ENCODE measurements at regions not wholly inside any gene's neighbourhood (a gene's known extent, or its start where the extent isn't known, plus 50 kb on each side); places are given as distances from the start of the nearest gene placed in this dataset.

DNA sequence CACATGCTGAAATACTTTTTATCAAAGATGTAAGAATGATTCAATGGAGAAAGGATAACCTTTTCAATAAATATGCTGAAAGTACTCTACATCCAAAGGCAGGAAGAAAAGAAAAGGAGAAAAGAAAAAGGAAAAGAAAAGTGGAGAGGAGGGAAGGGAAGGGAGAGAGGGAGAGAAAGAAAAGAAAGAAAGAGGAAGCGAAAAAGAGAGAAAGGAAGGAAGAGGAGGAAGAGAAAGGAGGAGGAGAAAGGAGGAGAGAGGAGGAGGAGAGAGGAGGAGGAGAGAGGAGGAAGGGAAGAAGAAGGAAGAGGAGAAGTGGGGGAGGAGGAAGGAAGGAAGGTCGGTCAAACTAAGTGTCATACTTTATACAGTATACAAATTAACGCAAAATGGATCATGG lies 297.4 kb upstream of the HSF2 start:
- no peak overlapping the region for H2BK15ac ChIP-seq (ENCODE audit: low read depth, low read length)
- H3K4me1 ChIP-seq (ENCODE audit: insufficient read depth, low read length): no peaks in the 10 kb centered on the region
- no peaks in the 10 kb centered on the region for H3K9me3 ChIP-seq (ENCODE audit: control insufficient read depth, low read depth, low read length)
- H2BK12ac ChIP-seq (ENCODE audit: insufficient read length, low read depth, low read length): no peak overlapping the region
- no peaks in the 10 kb centered on the region for H3K79me2 ChIP-seq (ENCODE audit: insufficient read depth, low read length)
- no peak overlapping the region for H4K5ac ChIP-seq (ENCODE audit: insufficient read length, low read depth, low read length)
- Mint-ChIP-seq H3K36me3 (ENCODE audit: insufficient read depth in 1 of 3, low read depth in 3 of 3) (no peaks in the 10 kb centered on the region), H3K4me1 (peaks cover 0 to 3% of the 10 kb centered on the region in 2 experiments; a peak in 1 of 4 replicates), H3K4me3 (no peak overlapping the region), H3K27me3 (ENCODE audit: low read depth) (no peaks in the 10 kb centered on the region), H3K9me3 (peaks cover 0 to 4% of the 10 kb centered on the region in 2 experiments; a peak in 3 of 5 replicates), H3K27ac (no peak overlapping the region; a peak in 1 of 7 replicates)
- no peak overlapping the region for H3T11ph ChIP-seq (ENCODE audit: low read length)
- TF ChIP-seq CTCF (conservative IDR thresholded peaks at IDR 0.05): no peak
- H2BK5ac ChIP-seq (ENCODE audit: insufficient read length, low read length): no peak overlapping the region
- H3K27ac ChIP-seq (ENCODE audit: insufficient read length, low read depth, low read length): no peak overlapping the region
- no peak overlapping the region for H3K4me2 ChIP-seq (ENCODE audit: insufficient read depth, insufficient read length, low read length)
- no peaks in the 10 kb centered on the region for H3K79me1 ChIP-seq (ENCODE audit: insufficient read depth, low read depth, low read length, poor library complexity, severe bottlenecking)
- no peak overlapping the region for H2BK20ac ChIP-seq (ENCODE audit: low read depth, low read length, poor library complexity, severe bottlenecking)
- no peak overlapping the region for H4K8ac ChIP-seq (replicated peaks; ENCODE audit: insufficient read length, low read depth, low read length)
- DNase-seq: no peak
- no peak overlapping the region for H3K14ac ChIP-seq (ENCODE audit: insufficient read depth, low read length)
- no CpG with 5 or more reads among the region's 3 CpGs for WGBS (ENCODE audit: extremely low coverage, insufficient read length, low lambda C conversion rate)
- no peak overlapping the region for H2AK5ac ChIP-seq (ENCODE audit: insufficient read length, low read length)
- no peak overlapping the region for H3K18ac ChIP-seq (ENCODE audit: insufficient read length, low read depth, low read length)
- no peaks in the 10 kb centered on the region for H4K20me1 ChIP-seq (ENCODE audit: control insufficient read depth, insufficient read depth, insufficient read length)
- H3K4ac ChIP-seq (ENCODE audit: low read depth, low read length): no peak overlapping the region
- no peak overlapping the region for H3K23ac ChIP-seq (ENCODE audit: insufficient read length, low read depth, low read length)
- H4K91ac ChIP-seq (ENCODE audit: insufficient read length, low read depth, low read length): no peak overlapping the region
- H2BK120ac ChIP-seq (ENCODE audit: low read depth, low read length, poor library complexity, severe bottlenecking): no peak overlapping the region
- no peaks in the 10 kb centered on the region for H3K27me3 ChIP-seq (ENCODE audit: insufficient read depth, low read length)
- H3K56ac ChIP-seq (ENCODE audit: insufficient read length, low read depth, low read length): no peak overlapping the region
- H3K9ac ChIP-seq (ENCODE audit: extremely low read depth, insufficient read length, low read length): no peak overlapping the region
- no peaks in the 10 kb centered on the region for H3K23me2 ChIP-seq (ENCODE audit: insufficient read length, low read depth, low read length, poor library complexity, severe bottlenecking)
- no peak overlapping the region for H2AFZ ChIP-seq (ENCODE audit: low read length)

Data from H9 (cell line).